ENCODE measurements at regions not wholly inside any gene's neighbourhood (a gene's known extent, or its start where the extent isn't known, plus 50 kb on each side); places are given as distances from the start of the nearest gene placed in this dataset.

- H3K9me3 Mint-ChIP-seq, result peaks cover 0 to 3% (median 0%) of the 10 kb centered on the region in 6 donors
- no peaks in the 10 kb centered on the region for H3K4me1 Mint-ChIP-seq
These were observed 280.5 kb upstream of the TSHZ3 start for GRCh38 chr19:31629579-31630363.

GRCh38 chr19:31633014-31633413 is 283.8 kb upstream of the TSHZ3 start:
- DNase-seq, result no peak
- H3K9me3 Mint-ChIP-seq, result peaks cover 0 to 2% (median 0%) of the 10 kb centered on the region in 6 donors
- H3K36me3 Mint-ChIP-seq, result no peaks in the 10 kb centered on the region
- no peaks in the 10 kb centered on the region for H3K4me1 Mint-ChIP-seq
- H3K27me3 Mint-ChIP-seq (ENCODE audit: low read depth in 3 of 3), result peaks cover 0 to 5% (median 2%) of the 10 kb centered on the region in 3 donors
- H3K4me3 Mint-ChIP-seq, result no peak overlapping the region
- H3K27ac Mint-ChIP-seq, result no peak overlapping the region

More at GRCh38 chr19:31629579-31630363, 280.5 kb upstream of the TSHZ3 start:
- Mint-ChIP-seq H3K27ac (no peak overlapping the region), H3K36me3 (no peaks in the 10 kb centered on the region), H3K4me3 (no peak overlapping the region), H3K27me3 (ENCODE audit: low read depth in 3 of 3) (peaks cover 0 to 1% (median 0%) of the 10 kb centered on the region in 3 donors)
- no peak for DNase-seq

GRCh38 chr19:31639306-31639705 is 290.1 kb upstream of the TSHZ3 start:
- H3K36me3 Mint-ChIP-seq, result no peaks in the 10 kb centered on the region
- no peak overlapping the region for H3K27ac Mint-ChIP-seq
- H3K27me3 Mint-ChIP-seq (ENCODE audit: low read depth in 3 of 3), result peaks cover 3 to 8% (median 5%) of the 10 kb centered on the region in 3 donors
- no peak for DNase-seq
- no peak overlapping the region for H3K4me3 Mint-ChIP-seq
- H3K4me1 Mint-ChIP-seq, result no peaks in the 10 kb centered on the region
- no peaks in the 10 kb centered on the region for H3K9me3 Mint-ChIP-seq

GRCh38 chr19:31641591-31641990 is 292.4 kb upstream of the TSHZ3 start:
- peaks cover 0 to 15% (median 4%) of the 10 kb centered on the region in 6 donors for H3K9me3 Mint-ChIP-seq
- no peak for DNase-seq
- H3K36me3 Mint-ChIP-seq, result no peaks in the 10 kb centered on the region
- no peaks in the 10 kb centered on the region for H3K4me1 Mint-ChIP-seq
- no peak overlapping the region for H3K27ac Mint-ChIP-seq
- H3K4me3 Mint-ChIP-seq, result no peak overlapping the region
- H3K27me3 Mint-ChIP-seq (ENCODE audit: low read depth in 3 of 3), result peaks cover 5 to 13% (median 6%) of the 10 kb centered on the region in 3 donors

GRCh38 chr19:31648347-31648746 is 299.1 kb upstream of the TSHZ3 start:
- DNase-seq, result no peak
- Mint-ChIP-seq H3K4me3 (no peak overlapping the region), H3K4me1 (no peaks in the 10 kb centered on the region), H3K36me3 (no peaks in the 10 kb centered on the region), H3K27me3 (ENCODE audit: low read depth in 3 of 3) (peaks cover 3 to 14% (median 8%) of the 10 kb centered on the region in 3 donors), H3K27ac (no peak overlapping the region), H3K9me3 (peaks cover 0 to 15% (median 4%) of the 10 kb centered on the region in 6 donors)

- Mint-ChIP-seq H3K36me3 (no peaks in the 10 kb centered on the region), H3K27ac (no peak overlapping the region), H3K27me3 (ENCODE audit: low read depth in 3 of 3) (peaks cover 2 to 8% (median 6%) of the 10 kb centered on the region in 3 donors), H3K9me3 (no peaks in the 10 kb centered on the region), H3K4me1 (no peaks in the 10 kb centered on the region), H3K4me3 (no peak overlapping the region)
- DNase-seq, result no peak
These were observed 307.3 kb upstream of the TSHZ3 start for GRCh38 chr19:31656507-31656906.

GRCh38 chr19:31658993-31659896 is 310.0 kb upstream of the TSHZ3 start:
- no peaks in the 10 kb centered on the region for H3K36me3 Mint-ChIP-seq
- DNase-seq, result no peak
- H3K27me3 Mint-ChIP-seq (ENCODE audit: low read depth in 3 of 3), result peaks cover 2 to 10% (median 2%) of the 10 kb centered on the region in 3 donors
- H3K27ac Mint-ChIP-seq, result no peak overlapping the region
- H3K4me1 Mint-ChIP-seq, result no peaks in the 10 kb centered on the region
- no peaks in the 10 kb centered on the region for H3K9me3 Mint-ChIP-seq
- no peak overlapping the region for H3K4me3 Mint-ChIP-seq

- Mint-ChIP-seq H3K27ac (no peak overlapping the region), H3K36me3 (no peaks in the 10 kb centered on the region), H3K4me1 (no peaks in the 10 kb centered on the region), H3K4me3 (no peak overlapping the region), H3K27me3 (ENCODE audit: low read depth in 3 of 3) (peaks cover 2 to 10% (median 2%) of the 10 kb centered on the region in 3 donors), H3K9me3 (no peaks in the 10 kb centered on the region)
- no peak for DNase-seq
These were observed 310.6 kb upstream of the TSHZ3 start for GRCh38 chr19:31659897-31660210.

GRCh38 chr19:31664096-31664495 is 314.9 kb upstream of the TSHZ3 start:
- H3K4me1 Mint-ChIP-seq, result no peaks in the 10 kb centered on the region
- no peak overlapping the region for H3K4me3 Mint-ChIP-seq
- H3K27ac Mint-ChIP-seq, result no peak overlapping the region
- peaks cover 0 to 11% (median 0%) of the 10 kb centered on the region in 3 donors for H3K27me3 Mint-ChIP-seq (ENCODE audit: low read depth in 3 of 3)
- no peak for DNase-seq
- no peaks in the 10 kb centered on the region for H3K9me3 Mint-ChIP-seq
- H3K36me3 Mint-ChIP-seq, result no peaks in the 10 kb centered on the region

GRCh38 chr19:31664997-31665396 is 315.8 kb upstream of the TSHZ3 start:
- Mint-ChIP-seq H3K36me3 (no peaks in the 10 kb centered on the region), H3K27me3 (ENCODE audit: low read depth in 3 of 3) (peaks cover 0 to 10% (median 0%) of the 10 kb centered on the region in 3 donors), H3K27ac (no peak overlapping the region), H3K4me3 (no peak overlapping the region), H3K4me1 (no peaks in the 10 kb centered on the region), H3K9me3 (no peaks in the 10 kb centered on the region)
- no peak for DNase-seq

- no peaks in the 10 kb centered on the region for H3K9me3 Mint-ChIP-seq
- H3K27me3 Mint-ChIP-seq (ENCODE audit: low read depth in 3 of 3), result peaks cover 0 to 10% (median 0%) of the 10 kb centered on the region in 3 donors
- H3K27ac Mint-ChIP-seq, result no peak overlapping the region
- no peaks in the 10 kb centered on the region for H3K36me3 Mint-ChIP-seq
- H3K4me1 Mint-ChIP-seq, result no peaks in the 10 kb centered on the region
- no peak overlapping the region for H3K4me3 Mint-ChIP-seq
- no peak for DNase-seq
These were observed 316.9 kb upstream of the TSHZ3 start for GRCh38 chr19:31666126-31666525.

GRCh38 chr19:31667106-31667505 is 317.9 kb upstream of the TSHZ3 start:
- Mint-ChIP-seq H3K4me3 (no peak overlapping the region), H3K27ac (no peak overlapping the region), H3K9me3 (peaks cover 0 to 1% (median 0%) of the 10 kb centered on the region in 6 donors), H3K36me3 (no peaks in the 10 kb centered on the region), H3K4me1 (no peaks in the 10 kb centered on the region), H3K27me3 (ENCODE audit: low read depth in 3 of 3) (peaks cover 0 to 4% (median 0%) of the 10 kb centered on the region in 3 donors)
- no peak for DNase-seq

GRCh38 chr19:31668921-31669320 is 319.7 kb upstream of the TSHZ3 start:
- DNase-seq, result no peak
- Mint-ChIP-seq H3K27me3 (ENCODE audit: low read depth in 3 of 3) (peaks cover 0 to 4% (median 0%) of the 10 kb centered on the region in 3 donors), H3K4me3 (no peak overlapping the region), H3K36me3 (no peaks in the 10 kb centered on the region), H3K27ac (no peak overlapping the region), H3K9me3 (peaks cover 0 to 1% (median 0%) of the 10 kb centered on the region in 6 donors), H3K4me1 (no peaks in the 10 kb centered on the region)

- H3K27me3 Mint-ChIP-seq (ENCODE audit: low read depth in 3 of 3), result peaks cover 0 to 4% (median 0%) of the 10 kb centered on the region in 3 donors
- no peaks in the 10 kb centered on the region for H3K4me1 Mint-ChIP-seq
- no peak overlapping the region for H3K4me3 Mint-ChIP-seq
- H3K27ac Mint-ChIP-seq, result no peak overlapping the region
- H3K36me3 Mint-ChIP-seq, result no peaks in the 10 kb centered on the region
- H3K9me3 Mint-ChIP-seq, result peaks cover 0 to 1% (median 0%) of the 10 kb centered on the region in 6 donors
- no peak for DNase-seq
These were observed 321.7 kb upstream of the TSHZ3 start for GRCh38 chr19:31670931-31671330.
